ENCODE measurements at regions not wholly inside any gene's neighbourhood (a gene's known extent, or its start where the extent isn't known, plus 50 kb on each side); places are given as distances from the start of the nearest gene placed in this dataset.

- no peak for TF ChIP-seq CTCF (IDR thresholded peaks at IDR 0.05)
- no peak for TF ChIP-seq POLR2A (IDR thresholded peaks at IDR 0.05)
Measured at GRCh38 chr4:177171588-177171987, 138.1 kb upstream of the NEIL3 start.

Measured in testis (tissue), 2 donors.